Prostate gland (tissue), 2 donors: ENCODE measurements at regions not wholly inside any gene's neighbourhood (a gene's known extent, or its start where the extent isn't known, plus 50 kb on each side); places are given as distances from the start of the nearest gene placed in this dataset.

Experiments
- DNase-seq: peaks from one replicate; pipeline ENCODE4 v3.0.0-alpha.2; 2019; ENCODE audit warnings: low spot score
- H3K27ac ChIP-seq, 2 donors: fragments of 200-600 bp; sonication (generic); 2 replicates each; pipeline ENCODE4 v1.5.1; 2017 to 2019
- H3K27me3 ChIP-seq: fragments of 200-600 bp; sonication (generic); replicated peaks from 2 replicates; pipeline ENCODE4 v1.5.1; 2019; ENCODE audit not compliant: insufficient read depth
- H3K36me3 ChIP-seq, 2 donors: fragments of 200-600 bp; sonication (generic); 1 replicate in 1 of 2; 2 replicates in 1 of 2; pipeline versions ENCODE4 v1.5.1 to v1.8.1; 2017 to 2019
- H3K4me1 ChIP-seq: fragments of 200-600 bp; sonication (generic); replicated peaks from 2 replicates; pipeline ENCODE4 v1.5.1; 2019
- H3K4me3 ChIP-seq, 2 donors: fragments of 200-600 bp; sonication (generic); 2 replicates each; pipeline ENCODE4 v1.5.1; 2017 to 2019
- H3K9me3 ChIP-seq: fragments of 200-600 bp; sonication (generic); 2 replicates; pipeline ENCODE4 v1.5.1; 2017
- POLR2A ChIP-seq: fragments of 450-650 bp; IDR thresholded peaks from one replicate; pipeline ENCODE4 v1.6.1; 2016; ENCODE audit warnings: antibody characterized with exemption, mild to moderate bottlenecking
- POLR2AphosphoS5 ChIP-seq: sonication (generic); formaldehyde crosslinking; IDR thresholded peaks from one replicate; pipeline ENCODE4 v1.6.1; 2017; ENCODE audit warnings: antibody characterized with exemption
- WGBS: methylation state at CpG from one replicate; pipeline ENCODE4 v1.1.5; 2018; 5-methylcytosine and 5-hydroxymethylcytosine counted together
- intact Hi-C: fragments of 100-400 bp; cut with DNase I; formaldehyde crosslinking; loops from one replicate; pipeline ENCODE4 v1.14.2; 2022
- TF ChIP-seq, protein P1 (sequence below), 4 experiments: fragments of 200-600 bp in 2 of 4; fragments of 450-650 bp in 2 of 4; sonication (generic) in 2 of 4; IDR thresholded peaks; 1 replicate in 3 of 4; 2 replicates in 1 of 4; pipeline ENCODE4 v1.5.1; 2016 to 2019; ENCODE audit warnings: antibody characterized with exemption in 4 of 4, mild to moderate bottlenecking in 2 of 4, moderate library complexity in 2 of 4

DNA sequence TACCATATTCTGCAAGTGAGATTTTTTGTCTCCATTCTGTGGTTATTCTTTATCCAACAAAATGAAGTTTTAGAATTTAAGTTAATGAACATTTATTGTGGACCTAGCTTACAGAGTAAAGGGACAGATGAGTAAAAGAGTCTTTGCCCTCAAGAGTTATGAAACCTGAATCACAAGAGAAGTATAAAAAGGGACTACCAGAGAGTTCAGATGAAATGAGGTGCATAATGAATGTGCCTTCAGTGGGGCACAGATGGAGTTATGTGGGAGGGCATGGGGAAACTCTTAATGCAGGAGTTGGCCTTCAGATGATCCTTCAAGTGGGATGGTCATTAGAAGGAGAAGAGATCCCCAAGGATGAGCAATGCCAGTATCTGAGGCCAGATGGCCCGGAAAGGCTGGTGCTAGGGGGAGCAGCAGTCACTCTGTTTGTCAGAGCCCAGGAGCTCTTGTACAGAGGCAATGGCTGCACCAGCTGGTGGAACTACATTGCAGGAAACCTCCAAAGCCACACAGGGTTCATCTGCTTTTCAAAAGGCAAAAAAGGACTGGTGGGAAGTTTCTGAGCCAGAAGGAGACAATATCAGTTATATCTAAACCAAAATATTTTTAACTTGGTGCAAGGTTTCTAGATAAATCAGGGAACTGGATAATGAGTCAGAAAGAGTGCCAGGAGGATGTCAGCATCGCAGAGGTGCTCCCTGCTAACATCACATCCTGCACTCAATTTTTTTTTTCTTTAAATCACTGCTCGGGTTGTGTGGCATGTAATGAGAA is 162.0 kb downstream of the KLF6 start:
- intact Hi-C loops: no loop called here
- no peak overlapping the region for H3K4me3 ChIP-seq
- H3K9me3 ChIP-seq: no peaks in the 10 kb centered on the region
- no peaks in the 10 kb centered on the region for H3K4me1 ChIP-seq
- H3K27me3 ChIP-seq: no peaks in the 10 kb centered on the region
- DNase-seq: no peak
- H3K36me3 ChIP-seq: no peaks in the 10 kb centered on the region
- no peak overlapping the region for H3K27ac ChIP-seq
- 66% methylated on average over 3 of the region's 3 CpGs for WGBS
- TF ChIP-seq POLR2AphosphoS5: no peak
- no peak for TF ChIP-seq POLR2A
- TF ChIP-seq, protein P1, sequence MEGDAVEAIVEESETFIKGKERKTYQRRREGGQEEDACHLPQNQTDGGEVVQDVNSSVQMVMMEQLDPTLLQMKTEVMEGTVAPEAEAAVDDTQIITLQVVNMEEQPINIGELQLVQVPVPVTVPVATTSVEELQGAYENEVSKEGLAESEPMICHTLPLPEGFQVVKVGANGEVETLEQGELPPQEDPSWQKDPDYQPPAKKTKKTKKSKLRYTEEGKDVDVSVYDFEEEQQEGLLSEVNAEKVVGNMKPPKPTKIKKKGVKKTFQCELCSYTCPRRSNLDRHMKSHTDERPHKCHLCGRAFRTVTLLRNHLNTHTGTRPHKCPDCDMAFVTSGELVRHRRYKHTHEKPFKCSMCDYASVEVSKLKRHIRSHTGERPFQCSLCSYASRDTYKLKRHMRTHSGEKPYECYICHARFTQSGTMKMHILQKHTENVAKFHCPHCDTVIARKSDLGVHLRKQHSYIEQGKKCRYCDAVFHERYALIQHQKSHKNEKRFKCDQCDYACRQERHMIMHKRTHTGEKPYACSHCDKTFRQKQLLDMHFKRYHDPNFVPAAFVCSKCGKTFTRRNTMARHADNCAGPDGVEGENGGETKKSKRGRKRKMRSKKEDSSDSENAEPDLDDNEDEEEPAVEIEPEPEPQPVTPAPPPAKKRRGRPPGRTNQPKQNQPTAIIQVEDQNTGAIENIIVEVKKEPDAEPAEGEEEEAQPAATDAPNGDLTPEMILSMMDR (IDR thresholded peaks at IDR 0.05): no peak

GRCh38 chr10:3622427-3622826 is 162.6 kb downstream of the KLF6 start:
- WGBS: 92% methylated on average over 2 of the region's 2 CpGs
- H3K27ac ChIP-seq: no peak overlapping the region
- intact Hi-C loops: no loop called here

DNA sequence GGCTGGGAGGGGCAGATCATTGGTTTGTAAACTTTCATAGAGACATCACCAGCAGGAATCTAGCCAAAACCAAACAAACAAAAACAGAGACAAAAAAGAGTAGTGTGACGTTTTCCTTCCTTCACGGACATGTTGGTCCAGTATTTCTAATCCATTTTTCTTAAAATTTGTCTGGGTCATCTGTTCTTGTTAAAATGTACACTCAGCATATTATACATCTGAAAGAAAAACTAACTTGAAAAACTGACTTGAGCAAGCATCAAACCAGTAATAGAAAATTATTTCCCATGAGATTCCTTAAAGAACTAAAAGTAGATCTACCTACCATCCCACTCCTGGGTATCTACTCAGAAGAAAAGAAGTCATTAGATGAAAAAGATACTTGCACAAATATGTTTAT is 164.2 kb downstream of the KLF6 start:
- no peak for DNase-seq
- no peaks in the 10 kb centered on the region for H3K4me1 ChIP-seq
- WGBS: 71% methylated on average over 2 of the region's 2 CpGs
- no peak overlapping the region for H3K4me3 ChIP-seq
- TF ChIP-seq POLR2AphosphoS5 (no peak), POLR2A (no peak)
- TF ChIP-seq, protein P1 (IDR thresholded peaks at IDR 0.05): no peak
- intact Hi-C loops: no loop called here
- no peaks in the 10 kb centered on the region for H3K27me3 ChIP-seq
- H3K9me3 ChIP-seq: no peaks in the 10 kb centered on the region
- no peak overlapping the region for H3K27ac ChIP-seq
- no peaks in the 10 kb centered on the region for H3K36me3 ChIP-seq

More at GRCh38 chr10:3622427-3622826, 162.6 kb downstream of the KLF6 start:
- Histone ChIP-seq H3K9me3 (no peaks in the 10 kb centered on the region), H3K27me3 (no peaks in the 10 kb centered on the region), H3K4me3 (no peak overlapping the region), H3K4me1 (no peaks in the 10 kb centered on the region), H3K36me3 (no peaks in the 10 kb centered on the region)
- TF ChIP-seq, protein P1 (IDR thresholded peaks at IDR 0.05): no peak
- no peak for TF ChIP-seq POLR2AphosphoS5
- TF ChIP-seq POLR2A: no peak
- DNase-seq: no peak

- Histone ChIP-seq H3K27me3 (no peaks in the 10 kb centered on the region), H3K4me1 (no peaks in the 10 kb centered on the region), H3K36me3 (no peaks in the 10 kb centered on the region), H3K9me3 (no peaks in the 10 kb centered on the region), H3K4me3 (no peak overlapping the region), H3K27ac (no peak overlapping the region)
- intact Hi-C loops: no loop called here
- TF ChIP-seq POLR2A (no peak), POLR2AphosphoS5 (no peak)
- no peak for DNase-seq
- 56% methylated on average over 2 of the region's 2 CpGs for WGBS
Measured at GRCh38 chr10:3619241-3619640, 165.8 kb downstream of the KLF6 start.

DNA sequence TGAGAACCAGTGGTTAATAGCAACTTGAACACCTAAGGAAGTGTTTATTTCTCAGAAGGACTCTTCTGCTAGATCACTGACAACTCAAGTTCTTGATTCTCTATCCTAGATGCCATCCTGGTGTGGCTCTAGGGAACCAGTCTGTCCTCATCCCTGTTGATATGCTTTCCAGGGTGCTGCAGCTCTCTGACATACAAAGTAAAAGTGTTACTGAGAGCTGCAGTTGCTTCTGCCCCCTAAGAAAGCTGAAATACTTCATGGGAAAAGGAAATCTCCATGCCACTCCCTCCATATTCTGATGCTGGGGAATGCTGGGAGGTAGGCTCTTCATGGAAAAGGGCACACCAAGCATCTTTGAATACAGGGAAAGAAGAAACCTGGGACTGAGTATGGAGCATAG is 168.1 kb downstream of the KLF6 start:
- Histone ChIP-seq H3K9me3 (no peaks in the 10 kb centered on the region), H3K27ac (no peak overlapping the region), H3K36me3 (no peaks in the 10 kb centered on the region), H3K4me1 (no peaks in the 10 kb centered on the region), H3K27me3 (no peaks in the 10 kb centered on the region), H3K4me3 (no peak overlapping the region)
- intact Hi-C loops: no loop called here
- TF ChIP-seq POLR2A (no peak), POLR2AphosphoS5 (no peak)
- TF ChIP-seq, protein P1 (IDR thresholded peaks at IDR 0.05): no peak
- no peak for DNase-seq
